HG02973 (cell line): ENCODE measurements at regions not wholly inside any gene's neighbourhood (a gene's known extent, or its start where the extent isn't known, plus 50 kb on each side); places are given as distances from the start of the nearest gene placed in this dataset.

Experiments used
- ATAC-seq: cut with Tn5 transposase; IDR thresholded peaks from one replicate; pipeline ENCODE4 v1.9.1; 2021; ENCODE audit warnings: moderate library complexity; ENCODE audit not compliant: unreplicated experiment

DNA sequence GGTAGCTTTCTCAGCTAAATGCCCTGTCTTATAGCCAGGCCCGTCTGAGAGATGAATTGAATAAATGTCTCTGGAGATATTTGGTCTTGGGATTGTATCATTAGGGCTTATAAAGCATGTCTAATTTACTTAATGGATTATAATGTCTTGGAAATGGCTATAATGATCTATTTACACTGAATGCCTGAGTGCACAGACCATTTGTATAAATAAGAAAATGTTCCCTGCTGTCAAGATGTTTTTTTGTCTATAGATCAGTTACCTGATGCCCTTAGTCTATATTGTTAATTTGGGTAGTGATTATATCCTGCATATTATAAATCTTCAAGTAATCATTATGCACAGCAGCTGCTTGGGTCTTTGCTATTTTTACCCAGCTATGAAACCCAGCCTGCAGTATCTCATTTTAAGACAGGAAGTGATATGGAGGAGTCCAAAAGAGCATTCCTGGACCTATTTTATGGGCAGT, 112.9 kb upstream of the ACTBL2 start:
- ATAC-seq: no peak

DNA sequence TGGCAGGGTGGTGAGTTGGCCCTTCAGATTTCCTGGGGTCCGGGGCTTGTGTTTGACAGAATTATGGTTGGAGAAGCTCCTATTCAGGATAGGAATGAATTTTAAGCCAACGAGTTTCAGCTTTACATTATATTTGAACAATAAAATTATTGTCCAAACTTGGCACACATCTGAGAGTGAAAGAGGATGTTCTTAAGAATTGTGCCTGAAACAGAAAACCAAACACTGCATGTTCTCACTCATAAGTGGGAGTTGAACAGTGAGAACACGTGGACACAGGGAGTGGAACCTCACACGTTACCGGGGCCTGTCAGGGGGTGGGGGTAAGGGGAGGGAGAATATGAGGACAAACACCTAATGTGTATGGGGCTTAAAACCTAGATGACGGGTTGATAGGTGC, 111.8 kb upstream of the ACTBL2 start:
- ATAC-seq: no peak

GRCh38 chr5:57592236-57592635, 109.6 kb upstream of the ACTBL2 start:
- no peak for ATAC-seq

DNA sequence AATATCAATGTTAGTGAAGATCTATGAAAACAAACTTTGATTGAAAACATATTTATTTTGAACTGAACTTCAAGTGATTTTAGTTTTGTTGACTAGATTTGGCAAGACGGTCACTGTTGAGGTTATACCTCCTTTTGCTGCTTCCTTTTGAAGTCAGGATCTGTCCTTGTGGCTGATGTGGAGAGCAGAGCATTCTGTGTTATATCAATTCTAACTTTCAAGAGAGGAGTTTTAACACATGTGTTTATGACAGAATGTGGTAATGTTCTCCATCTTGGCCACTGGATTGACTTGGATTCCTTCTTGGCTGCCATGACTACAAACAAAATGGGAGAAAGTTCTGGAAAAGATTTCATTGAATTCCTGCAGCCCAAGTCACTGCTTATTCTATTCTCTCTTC, 104.0 kb upstream of the ACTBL2 start:
- no peak for ATAC-seq

DNA sequence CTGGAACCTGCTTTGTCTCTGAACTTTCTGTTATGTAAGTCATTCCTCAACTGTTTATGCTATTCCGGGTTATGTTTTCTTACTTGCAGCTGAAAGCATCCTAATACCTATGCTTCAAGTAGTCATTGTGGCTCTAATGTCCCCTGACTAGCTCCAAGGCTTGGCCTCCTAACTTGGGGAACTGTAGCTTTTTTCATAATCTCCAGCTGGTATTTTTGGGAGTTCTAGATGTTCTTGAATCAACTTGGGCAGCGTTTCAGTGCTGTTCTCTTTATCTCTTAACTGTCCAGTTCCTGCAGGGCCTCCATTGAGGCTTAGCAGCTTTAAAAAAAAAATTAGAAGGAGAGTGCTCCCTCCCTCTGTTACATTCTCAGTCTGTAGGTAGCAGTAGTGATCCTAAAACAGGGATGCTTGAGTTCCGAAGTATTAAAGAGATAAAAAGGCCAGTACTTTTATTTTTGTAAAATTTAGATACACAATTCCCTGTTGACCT, 100.0 kb upstream of the ACTBL2 start:
- no peak for ATAC-seq

- no peak for ATAC-seq
Observed at GRCh38 chr5:57581772-57582171, 99.2 kb upstream of the ACTBL2 start.

- ATAC-seq: no peak
Observed at GRCh38 chr5:57581222-57581621, 98.6 kb upstream of the ACTBL2 start.

DNA sequence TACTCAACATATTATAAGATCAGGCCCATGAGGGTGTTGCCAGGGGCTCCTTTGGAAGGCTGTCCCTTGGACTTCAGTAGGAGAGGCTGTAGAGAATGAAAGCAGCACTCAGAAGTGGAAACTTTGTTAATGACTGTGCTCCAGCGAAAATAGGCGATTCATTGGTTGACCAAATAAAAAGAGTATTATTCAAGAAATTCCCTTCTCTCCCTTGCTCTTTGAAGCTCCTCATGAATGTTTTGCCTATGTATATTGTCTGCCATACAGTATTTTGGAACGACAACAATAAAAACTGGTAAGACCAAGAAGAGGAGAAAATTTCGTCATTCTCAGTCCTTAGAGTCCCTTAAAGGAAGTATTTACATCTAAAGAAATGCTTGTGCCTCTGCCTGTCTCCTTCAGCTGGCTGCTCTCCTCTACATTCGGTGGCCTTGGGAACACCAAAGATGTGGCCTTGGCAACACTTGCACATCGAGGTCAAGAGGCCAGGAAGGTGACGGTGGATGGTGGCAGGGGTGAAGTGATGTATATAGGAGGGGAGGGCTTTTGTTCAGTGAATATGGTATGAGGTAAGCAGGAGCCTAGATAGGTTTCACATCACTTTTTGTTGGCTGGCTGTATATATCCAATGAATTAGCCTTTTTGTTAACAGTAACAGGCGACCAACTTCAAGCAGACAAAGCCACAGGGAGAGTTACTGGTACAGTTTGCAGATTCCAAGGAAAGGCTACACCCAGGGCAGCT, 95.0 kb upstream of the ACTBL2 start:
- peak; percentile 53 for ATAC-seq

DNA sequence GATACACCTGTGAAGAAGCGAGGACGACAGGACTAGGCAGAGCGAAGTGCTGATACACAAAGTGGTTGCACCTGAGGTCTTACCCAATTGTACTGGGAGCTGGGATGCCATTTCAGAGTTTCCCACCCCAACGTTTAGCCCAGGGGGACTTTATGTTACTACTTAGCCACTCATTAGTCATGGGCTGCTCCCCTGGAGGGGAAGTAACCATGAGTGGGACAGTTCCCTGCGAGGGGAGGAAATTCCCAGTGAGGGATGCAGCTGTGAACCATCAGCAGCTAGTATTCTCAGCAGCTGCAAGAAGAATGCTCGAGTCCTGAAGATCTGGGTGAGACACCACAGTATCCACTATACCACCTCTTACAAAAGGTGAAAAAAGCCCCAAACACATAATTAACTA, 93.7 kb upstream of the ACTBL2 start:
- ATAC-seq: no peak

GRCh38 chr5:57575839-57576238, 93.2 kb upstream of the ACTBL2 start:
- no peak for ATAC-seq

- ATAC-seq: no peak
Observed at GRCh38 chr5:57572461-57572860, 89.8 kb upstream of the ACTBL2 start.

- no peak for ATAC-seq
Observed at GRCh38 chr5:57569601-57570000, 87.0 kb upstream of the ACTBL2 start.

DNA sequence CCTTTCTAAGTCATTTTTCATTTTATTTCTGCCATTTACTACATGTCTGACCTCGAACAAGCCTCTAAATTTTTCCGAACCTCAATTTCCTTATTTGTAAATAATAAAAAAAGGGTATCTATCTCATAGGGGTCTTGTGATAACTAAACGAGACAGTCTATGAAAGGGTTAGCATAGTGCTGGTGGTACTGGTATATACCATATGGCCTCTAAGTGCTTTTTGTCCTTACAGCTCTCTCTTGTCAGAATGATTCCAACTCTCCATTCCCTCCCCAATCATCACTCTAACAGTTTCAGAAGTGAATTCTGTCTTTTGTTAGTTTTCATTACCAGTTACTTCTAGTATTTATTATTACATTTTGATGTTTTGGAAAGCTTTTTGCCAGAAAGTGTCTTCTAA, 85.5 kb upstream of the ACTBL2 start:
- no peak for ATAC-seq

DNA sequence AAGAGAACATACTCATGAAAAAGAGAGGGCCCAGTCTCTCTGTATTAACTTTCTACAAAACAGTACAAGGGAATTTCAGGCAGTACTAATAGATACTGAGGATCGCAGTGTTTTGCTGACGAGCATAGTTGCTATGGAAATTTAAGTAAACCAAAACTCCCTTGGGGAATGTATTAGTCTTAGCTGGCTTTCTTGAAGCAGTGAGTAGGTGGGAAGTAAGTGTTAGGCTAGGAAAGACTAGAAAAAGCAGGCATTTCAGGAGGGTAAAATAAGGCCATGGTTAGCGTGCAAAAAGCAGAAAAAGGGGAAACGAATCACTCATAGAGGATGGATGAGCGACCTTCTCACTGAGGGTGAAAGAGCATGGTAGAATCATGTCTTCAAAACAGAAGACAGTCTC, 84.3 kb upstream of the ACTBL2 start:
- no peak for ATAC-seq

DNA sequence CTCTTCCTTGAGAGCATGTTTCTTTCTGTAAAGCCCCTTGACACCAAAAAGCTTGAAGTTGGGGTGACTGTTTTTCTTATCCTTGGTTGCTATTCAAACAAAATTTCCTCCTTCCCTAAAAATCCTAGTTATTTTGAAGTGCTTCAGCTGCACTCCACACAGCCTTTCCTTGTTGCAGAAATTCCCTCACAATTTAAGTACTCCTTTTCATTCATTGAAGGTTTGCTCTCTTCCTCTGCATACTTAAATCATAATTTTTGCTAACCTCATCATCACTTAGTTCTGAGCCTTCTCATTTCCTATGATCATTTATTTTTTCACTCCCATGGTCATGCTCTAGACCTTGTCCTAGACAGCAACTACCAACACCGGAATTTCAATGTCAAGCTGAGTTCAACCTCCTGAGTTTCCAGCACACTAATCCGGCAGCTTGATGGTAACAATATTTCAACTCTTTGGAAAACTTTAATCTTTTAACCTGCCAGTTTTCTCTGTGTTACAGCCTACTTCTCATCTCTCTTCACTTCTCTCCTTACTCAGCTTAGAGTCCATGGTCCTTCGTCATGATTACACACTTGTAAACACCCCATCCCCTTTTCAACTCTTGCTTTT, 78.7 kb upstream of the ACTBL2 start:
- no peak for ATAC-seq

DNA sequence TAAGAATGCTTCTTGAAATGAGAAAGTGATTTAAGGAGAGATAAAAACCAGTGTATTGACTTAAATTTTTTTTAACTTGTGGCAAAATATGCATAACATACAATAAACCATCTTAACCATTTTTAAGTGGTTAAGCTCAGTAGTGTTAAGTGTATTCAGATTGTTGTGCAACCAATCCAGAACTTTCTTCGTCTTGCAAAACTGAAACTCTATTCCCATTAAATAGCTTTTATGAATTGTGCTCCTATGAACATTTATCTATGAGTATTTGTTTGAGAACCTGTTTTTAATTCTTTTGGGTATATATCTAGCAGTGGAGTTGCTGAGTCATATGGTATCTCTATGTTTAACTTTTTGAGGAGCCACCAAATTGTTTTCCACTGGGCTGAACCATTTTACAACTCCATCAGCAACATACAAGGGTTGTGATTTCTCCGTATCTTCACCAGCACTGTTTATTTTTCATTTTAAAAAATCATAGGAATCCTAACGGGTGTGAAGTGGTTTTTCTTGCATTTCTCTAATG, 76.6 kb upstream of the ACTBL2 start:
- ATAC-seq: no peak

GRCh38 chr5:57552033-57552432, 69.4 kb upstream of the ACTBL2 start:
- no peak for ATAC-seq

GRCh38 chr5:57551251-57551650, 68.6 kb upstream of the ACTBL2 start:
- no peak for ATAC-seq

GRCh38 chr5:57550132-57550531, 67.5 kb upstream of the ACTBL2 start:
- ATAC-seq: no peak

DNA sequence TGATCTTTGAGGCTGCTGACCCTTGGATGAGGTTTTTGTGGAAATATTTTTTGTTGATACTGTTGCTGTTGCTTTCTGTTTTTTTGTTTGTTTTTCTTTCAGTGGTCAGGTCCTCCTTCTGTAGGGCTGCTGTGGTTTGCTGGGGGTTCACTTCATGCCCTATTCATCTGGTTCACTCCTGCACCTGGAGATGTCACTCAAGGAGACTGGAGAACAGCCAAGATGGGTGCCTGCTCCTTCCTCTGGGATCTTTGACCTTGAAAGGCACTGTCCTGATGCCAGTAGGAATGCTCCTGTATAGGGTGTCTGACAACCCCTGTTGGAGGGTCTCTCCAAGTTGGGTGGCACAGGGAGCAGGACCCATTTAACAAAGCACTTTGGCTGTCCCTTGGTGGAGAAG, 67.0 kb upstream of the ACTBL2 start:
- no peak for ATAC-seq

GRCh38 chr5:57540823-57541222, 58.2 kb upstream of the ACTBL2 start:
- no peak for ATAC-seq

- ATAC-seq: no peak
Observed at GRCh38 chr5:57539281-57539701, 56.7 kb upstream of the ACTBL2 start.
